ENCODE measurements at regions not wholly inside any gene's neighbourhood (a gene's known extent, or its start where the extent isn't known, plus 50 kb on each side); places are given as distances from the start of the nearest gene placed in this dataset.
A peak's percentile ranks its signal among the peaks of the same experiment; 100 is the strongest.
"Not testable (repeated sequence)": the region's sequence is repeated elsewhere in the genome, so short reads cannot be mapped to it uniquely, and the experiment has no call there.

- no peak for DNase-seq (ENCODE audit: low spot score)
Measured at GRCh38 chr14:88064841-88065240, 59.9 kb downstream of the GPR65 start.

GRCh38 chr14:88069677-88070076, 64.7 kb downstream of the GPR65 start:
- DNase-seq (ENCODE audit: low spot score): no peak

- no peak for DNase-seq (ENCODE audit: low spot score)
Measured at GRCh38 chr14:88075269-88075981, 70.5 kb downstream of the GPR65 start.

- no peak for DNase-seq (ENCODE audit: low spot score)
Measured at GRCh38 chr14:88078525-88078924, 73.6 kb downstream of the GPR65 start.

GRCh38 chr14:88079624-88080023, 74.7 kb downstream of the GPR65 start:
- no peak for DNase-seq (ENCODE audit: low spot score)

- DNase-seq (ENCODE audit: low spot score): no peak
Measured at GRCh38 chr14:88085736-88086135, 80.8 kb downstream of the GPR65 start.

GRCh38 chr14:88089445-88089844, 84.5 kb downstream of the GPR65 start:
- DNase-seq (ENCODE audit: low spot score): no peak

- DNase-seq (ENCODE audit: low spot score): no peak
Measured at GRCh38 chr14:88092529-88092928, 87.6 kb downstream of the GPR65 start.

GRCh38 chr14:88095791-88096190, 90.9 kb downstream of the GPR65 start:
- DNase-seq (ENCODE audit: low spot score): no peak

- no peak for DNase-seq (ENCODE audit: low spot score)
Measured at GRCh38 chr14:88098163-88098562, 93.2 kb downstream of the GPR65 start.

GRCh38 chr14:88104710-88105109, 99.8 kb downstream of the GPR65 start:
- DNase-seq (ENCODE audit: low spot score): no peak

- DNase-seq (ENCODE audit: low spot score): no peak
Measured at GRCh38 chr14:88106377-88106776, 101.4 kb downstream of the GPR65 start.

- DNase-seq (ENCODE audit: low spot score): not testable (repeated sequence)
Measured at GRCh38 chr14:88127669-88128068, 122.7 kb downstream of the GPR65 start.

GRCh38 chr14:88128816-88129215, 123.9 kb downstream of the GPR65 start:
- no peak for DNase-seq (ENCODE audit: low spot score)

GRCh38 chr14:88129306-88130056, 124.5 kb downstream of the GPR65 start:
- peak; percentile 16 for DNase-seq (ENCODE audit: low spot score)

- DNase-seq (ENCODE audit: low spot score): no peak
Measured at GRCh38 chr14:88130057-88130432, 125.1 kb downstream of the GPR65 start.
